IPS DF 4.7 (cell line): ENCODE measurements at regions not wholly inside any gene's neighbourhood (a gene's known extent, or its start where the extent isn't known, plus 50 kb on each side); places are given as distances from the start of the nearest gene placed in this dataset.
"Not testable (repeated sequence)": the region's sequence is repeated elsewhere in the genome, so short reads cannot be mapped to it uniquely, and the experiment has no call there.

Source experiments
- DNase-seq: peaks from one replicate; pipeline ENCODE4 v3.0.0-alpha.2; 2013; ENCODE audit warnings: low spot score; ENCODE audit errors: extremely low read depth

GRCh38 chr7:131683536-131684125, 127.2 kb upstream of the PODXL start:
- DNase-seq, result no peak

DNA sequence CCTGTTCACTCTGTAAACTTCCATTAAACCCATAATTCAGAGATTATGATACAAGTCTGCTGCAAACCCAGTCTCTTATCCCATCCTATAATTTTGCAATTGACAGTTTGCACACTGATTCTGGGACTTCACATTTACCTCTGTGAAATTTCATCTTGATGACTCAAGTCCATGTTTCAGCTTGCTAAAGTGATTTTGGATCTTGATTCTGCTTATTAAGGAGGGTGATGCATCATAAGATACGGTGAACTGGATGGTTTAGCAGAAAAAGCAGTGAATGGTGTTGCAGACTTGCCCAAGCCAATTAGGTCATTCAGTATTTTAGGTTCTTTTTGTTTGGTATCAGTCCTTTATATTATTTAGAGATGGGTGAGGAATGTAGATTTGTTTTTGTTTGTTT, 125.5 kb upstream of the PODXL start:
- no peak for DNase-seq

DNA sequence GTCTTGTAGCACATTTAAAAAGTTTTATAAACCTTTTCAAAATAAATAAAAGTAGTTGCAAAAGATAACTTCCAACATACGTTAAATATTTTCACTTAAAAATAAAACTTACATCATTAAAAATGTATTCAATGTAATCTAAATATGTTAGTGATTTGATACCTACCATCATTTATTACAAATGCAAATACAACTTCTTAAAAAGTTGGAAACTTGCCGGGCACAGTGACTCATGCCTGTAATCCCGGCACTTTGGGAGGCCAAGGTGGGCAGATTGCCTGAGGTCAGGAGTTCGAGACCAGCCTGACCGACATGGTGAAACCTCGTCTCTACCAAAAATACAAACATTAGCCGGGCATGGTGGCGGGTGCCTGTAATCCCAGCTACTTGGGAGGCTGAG, 122.6 kb upstream of the PODXL start:
- not testable (repeated sequence) for DNase-seq

DNA sequence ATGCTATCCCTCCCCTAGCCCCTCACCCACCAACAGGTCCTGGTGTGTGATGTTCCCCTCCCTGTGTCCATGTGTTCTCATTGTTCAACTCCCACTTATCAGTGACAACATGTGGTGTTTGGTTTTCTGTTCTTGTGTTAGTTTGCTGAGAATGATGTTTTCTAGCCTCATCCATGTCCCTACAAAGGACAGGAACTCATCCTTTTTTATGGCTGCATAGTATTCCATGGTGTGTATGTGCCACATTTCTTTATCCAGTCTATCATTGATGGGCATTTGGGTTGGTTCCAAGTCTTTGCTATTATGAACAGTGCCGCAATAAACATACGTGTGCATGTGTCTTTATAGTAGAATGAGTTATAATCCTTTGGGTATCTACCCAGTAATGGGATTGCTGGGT, 120.4 kb upstream of the PODXL start:
- DNase-seq, result not testable (repeated sequence)

DNA sequence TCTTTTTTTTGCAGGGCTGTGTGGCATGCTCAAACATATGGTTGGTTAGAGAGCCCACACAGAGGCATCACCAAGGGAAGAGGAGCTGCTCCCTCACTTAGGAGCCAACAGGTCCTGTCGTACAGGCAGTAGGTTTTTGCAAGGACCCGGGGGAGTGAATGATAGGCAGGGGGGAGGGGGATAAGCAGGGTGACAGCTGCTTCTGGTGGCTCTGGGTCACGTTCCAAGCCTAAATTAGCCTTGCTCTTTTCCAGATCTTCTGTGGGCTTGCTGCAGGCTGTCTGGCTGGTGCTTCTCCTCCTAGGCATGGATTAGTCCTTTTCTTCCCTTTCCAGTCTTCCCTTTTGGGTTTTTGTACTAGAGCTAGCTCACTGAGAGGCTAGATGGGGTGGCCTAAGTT, 117.7 kb upstream of the PODXL start:
- no peak for DNase-seq

GRCh38 chr7:131673576-131673975, 117.1 kb upstream of the PODXL start:
- no peak for DNase-seq

GRCh38 chr7:131670406-131670805, 114.0 kb upstream of the PODXL start:
- DNase-seq, result no peak

- no peak for DNase-seq
Measured at GRCh38 chr7:131667699-131668098, 111.3 kb upstream of the PODXL start.

DNA sequence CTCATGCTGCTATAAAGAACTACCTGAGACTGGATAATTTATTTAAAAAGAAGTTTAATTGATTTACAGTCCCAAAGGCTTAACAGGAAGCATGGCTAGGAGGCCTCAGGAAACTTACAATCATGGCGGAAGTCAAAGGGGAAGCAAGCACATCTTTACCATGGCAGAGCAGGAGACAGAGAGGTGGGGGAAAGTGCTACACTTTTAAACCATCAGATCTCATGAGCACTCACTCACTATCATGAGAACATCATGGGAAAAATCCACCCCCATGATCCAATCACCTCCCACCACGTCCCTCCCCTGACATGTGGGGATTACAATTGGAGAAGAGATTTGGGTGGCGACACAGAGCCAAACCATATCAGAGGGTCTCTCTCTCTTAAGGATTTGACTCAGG, 108.6 kb upstream of the PODXL start:
- DNase-seq, result no peak

GRCh38 chr7:131664570-131664969, 108.1 kb upstream of the PODXL start:
- no peak for DNase-seq

DNA sequence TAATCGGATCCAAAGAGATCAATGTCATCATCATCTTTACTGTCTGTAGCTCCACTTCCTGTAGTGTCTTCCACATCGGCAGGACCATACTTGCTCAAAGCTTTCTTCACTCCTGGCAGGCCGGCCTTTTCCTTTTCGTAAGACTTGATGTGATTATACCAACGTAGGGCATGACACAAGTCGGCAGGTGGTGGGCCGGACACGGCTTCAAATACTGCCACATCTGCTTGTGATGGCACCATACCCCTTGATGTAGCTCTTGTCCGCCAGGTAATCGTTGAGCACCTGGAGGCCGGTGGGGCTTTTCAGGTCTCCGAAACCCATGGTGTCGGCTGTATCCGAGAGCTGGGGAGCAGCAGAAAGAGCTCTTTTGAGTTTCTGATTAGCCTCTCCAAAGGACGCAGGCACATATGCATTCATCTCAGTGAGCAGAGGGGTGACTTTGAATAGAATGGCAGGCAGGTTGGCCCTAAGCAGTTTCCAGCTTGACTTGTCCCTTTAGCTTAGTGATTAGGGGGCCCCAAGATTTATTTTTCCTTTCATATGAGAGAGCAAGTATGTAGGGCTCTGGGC, 106.0 kb upstream of the PODXL start:
- not testable (repeated sequence) for DNase-seq

DNA sequence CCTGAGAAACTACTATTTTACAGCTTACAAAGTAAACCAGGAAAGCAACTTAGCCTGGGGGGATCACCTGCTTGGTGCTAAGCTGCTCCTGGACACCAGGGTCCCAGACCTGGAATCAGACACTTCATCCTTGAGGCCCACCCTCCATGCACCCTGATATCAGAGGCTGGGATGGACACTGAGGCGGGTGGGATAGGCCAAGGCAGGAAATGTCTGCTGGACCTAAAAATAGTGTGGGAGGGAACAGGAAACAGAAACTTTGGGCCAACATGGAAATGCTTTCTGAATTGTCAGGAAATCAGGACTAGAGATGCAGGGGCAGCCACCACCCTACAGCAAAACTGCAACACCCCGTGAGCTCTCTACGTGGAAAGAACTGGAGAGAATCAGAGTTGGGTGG, 101.5 kb upstream of the PODXL start:
- no peak for DNase-seq

GRCh38 chr7:131656980-131657723, 100.7 kb upstream of the PODXL start:
- DNase-seq, result no peak

GRCh38 chr7:131655866-131656265, 99.4 kb upstream of the PODXL start:
- no peak for DNase-seq

DNA sequence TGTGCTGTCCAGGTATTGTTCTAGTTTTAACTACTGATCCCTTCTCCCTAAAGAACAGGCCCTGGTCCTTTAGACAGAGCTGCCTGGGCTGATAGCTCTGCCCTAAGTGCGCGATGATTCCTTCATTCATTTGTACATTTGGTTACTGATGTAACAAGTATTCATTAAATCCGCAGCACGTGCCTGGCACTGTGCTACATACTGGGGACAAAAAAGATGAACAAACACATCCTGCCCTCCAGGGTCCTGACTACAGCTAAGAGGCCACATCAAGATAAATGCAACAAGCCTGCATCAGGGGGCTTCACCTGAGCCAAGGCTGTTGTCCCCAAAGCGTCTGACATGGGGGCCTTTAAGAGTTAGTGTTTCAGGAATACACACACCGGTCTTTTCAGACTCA, 99.0 kb upstream of the PODXL start:
- no peak for DNase-seq

GRCh38 chr7:131654668-131655326, 98.4 kb upstream of the PODXL start:
- DNase-seq, result peak; percentile 69

DNA sequence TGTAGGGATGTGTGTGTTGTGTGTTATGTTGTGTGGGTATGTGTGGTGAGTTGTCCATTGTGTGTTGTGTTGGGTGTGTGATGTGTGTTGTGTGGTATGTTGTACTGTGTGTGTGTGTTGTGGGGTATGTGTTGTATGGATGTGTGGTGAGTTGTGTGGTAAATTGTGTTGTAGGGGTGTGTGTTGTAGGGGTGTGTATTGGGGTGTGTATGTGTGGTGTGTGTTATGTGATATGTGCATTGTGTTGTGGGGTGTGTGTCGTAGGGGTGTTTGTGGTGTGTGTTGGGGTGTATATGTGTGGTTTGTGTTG, 97.8 kb upstream of the PODXL start:
- DNase-seq, result no peak

GRCh38 chr7:131653418-131654248, 97.2 kb upstream of the PODXL start:
- DNase-seq, result no peak

DNA sequence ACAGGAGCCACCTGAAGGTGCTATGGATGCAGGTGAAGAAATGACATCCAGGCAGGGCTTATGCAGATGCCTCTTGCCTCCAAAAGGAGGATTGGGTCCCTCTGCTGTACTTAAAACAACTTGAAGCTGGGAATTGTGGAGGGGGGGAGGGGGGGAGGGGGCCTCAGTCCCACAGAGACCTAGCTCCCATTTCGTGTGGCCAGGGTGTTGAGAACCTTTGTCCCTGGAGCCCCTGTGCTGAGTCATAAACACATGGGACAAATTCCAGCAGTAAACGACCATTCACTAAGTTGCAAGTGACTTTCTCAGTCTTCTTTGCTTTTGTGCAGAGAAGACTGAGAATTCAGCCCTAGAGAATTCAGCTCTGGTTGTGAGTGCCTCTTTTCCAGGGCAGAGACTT, 96.5 kb upstream of the PODXL start:
- DNase-seq, result no peak

GRCh38 chr7:131652194-131652593, 95.8 kb upstream of the PODXL start:
- no peak for DNase-seq

DNA sequence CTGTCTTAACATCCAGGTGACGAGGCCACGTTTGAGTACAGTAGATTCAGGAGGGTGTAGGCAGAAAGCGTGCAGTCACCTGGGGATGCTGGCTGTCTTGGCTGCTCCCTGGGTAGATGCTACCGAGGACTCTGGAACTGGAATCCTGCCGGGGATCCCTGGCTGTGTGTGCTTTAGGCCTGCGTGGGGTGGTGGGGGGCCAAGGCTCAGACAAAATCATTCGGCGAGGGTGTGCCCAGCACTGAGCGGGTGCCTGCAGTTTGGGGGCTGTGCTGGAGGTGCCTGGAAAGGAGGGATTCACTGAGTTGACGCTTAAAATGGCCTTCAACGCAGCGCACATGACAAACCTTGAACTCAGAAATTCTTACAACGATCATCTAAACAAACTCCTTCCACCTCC, 93.5 kb upstream of the PODXL start:
- DNase-seq, result no peak
